ENCODE measurements at regions not wholly inside any gene's neighbourhood (a gene's known extent, or its start where the extent isn't known, plus 50 kb on each side); places are given as distances from the start of the nearest gene placed in this dataset.

DNA sequence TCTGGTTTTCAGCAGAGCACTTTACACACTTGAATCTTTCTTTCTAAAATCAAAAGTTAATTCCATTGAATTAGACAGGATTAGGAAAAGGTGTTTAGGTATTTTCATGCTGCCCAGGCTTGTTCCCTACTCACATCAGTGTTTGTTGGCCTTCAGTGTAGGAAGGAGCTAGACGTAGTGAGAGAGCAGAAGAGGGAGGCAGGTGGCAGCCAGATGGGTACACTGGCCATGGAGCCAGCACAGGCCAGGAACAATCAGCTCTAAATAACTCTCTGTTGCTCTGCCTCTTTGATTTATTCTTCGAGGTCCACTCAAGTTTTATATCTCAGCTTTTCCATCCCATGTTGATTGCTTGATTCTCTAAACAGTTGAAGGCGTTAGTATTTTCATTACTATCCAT lies 529.6 kb downstream of the PSAT1 start:
- TF ChIP-seq, protein P1, sequence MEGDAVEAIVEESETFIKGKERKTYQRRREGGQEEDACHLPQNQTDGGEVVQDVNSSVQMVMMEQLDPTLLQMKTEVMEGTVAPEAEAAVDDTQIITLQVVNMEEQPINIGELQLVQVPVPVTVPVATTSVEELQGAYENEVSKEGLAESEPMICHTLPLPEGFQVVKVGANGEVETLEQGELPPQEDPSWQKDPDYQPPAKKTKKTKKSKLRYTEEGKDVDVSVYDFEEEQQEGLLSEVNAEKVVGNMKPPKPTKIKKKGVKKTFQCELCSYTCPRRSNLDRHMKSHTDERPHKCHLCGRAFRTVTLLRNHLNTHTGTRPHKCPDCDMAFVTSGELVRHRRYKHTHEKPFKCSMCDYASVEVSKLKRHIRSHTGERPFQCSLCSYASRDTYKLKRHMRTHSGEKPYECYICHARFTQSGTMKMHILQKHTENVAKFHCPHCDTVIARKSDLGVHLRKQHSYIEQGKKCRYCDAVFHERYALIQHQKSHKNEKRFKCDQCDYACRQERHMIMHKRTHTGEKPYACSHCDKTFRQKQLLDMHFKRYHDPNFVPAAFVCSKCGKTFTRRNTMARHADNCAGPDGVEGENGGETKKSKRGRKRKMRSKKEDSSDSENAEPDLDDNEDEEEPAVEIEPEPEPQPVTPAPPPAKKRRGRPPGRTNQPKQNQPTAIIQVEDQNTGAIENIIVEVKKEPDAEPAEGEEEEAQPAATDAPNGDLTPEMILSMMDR (IDR thresholded peaks at IDR 0.05) = no peak
- TF ChIP-seq POLR2A (IDR thresholded peaks at IDR 0.05) (no peak), EP300 (IDR thresholded peaks at IDR 0.05) (no peak)

All from stomach (tissue), 4 donors.